ENCODE measurements at regions not wholly inside any gene's neighbourhood (a gene's known extent, or its start where the extent isn't known, plus 50 kb on each side); places are given as distances from the start of the nearest gene placed in this dataset.
"Not testable (repeated sequence)": the region's sequence is repeated elsewhere in the genome, so short reads cannot be mapped to it uniquely, and the experiment has no call there.

GRCh38 chr10:29229258-29229705 lies 59.6 kb upstream of the LYZL1 start:
- no peak for TF ChIP-seq CTCF (IDR thresholded peaks at IDR 0.05; ENCODE audit: low read depth, low read length)
- no peak overlapping the region for H3K4me3 ChIP-seq (ENCODE audit: low read depth, low read length)
- no peaks in the 10 kb centered on the region for H3K36me3 ChIP-seq
- no peaks in the 10 kb centered on the region for H3K9me3 ChIP-seq (ENCODE audit: severe bottlenecking)
- no peak overlapping the region for H3K27ac ChIP-seq
- no peak for DNase-seq
- no peaks in the 10 kb centered on the region for H3K27me3 ChIP-seq (ENCODE audit: insufficient read depth, low read depth, severe bottlenecking)

DNA sequence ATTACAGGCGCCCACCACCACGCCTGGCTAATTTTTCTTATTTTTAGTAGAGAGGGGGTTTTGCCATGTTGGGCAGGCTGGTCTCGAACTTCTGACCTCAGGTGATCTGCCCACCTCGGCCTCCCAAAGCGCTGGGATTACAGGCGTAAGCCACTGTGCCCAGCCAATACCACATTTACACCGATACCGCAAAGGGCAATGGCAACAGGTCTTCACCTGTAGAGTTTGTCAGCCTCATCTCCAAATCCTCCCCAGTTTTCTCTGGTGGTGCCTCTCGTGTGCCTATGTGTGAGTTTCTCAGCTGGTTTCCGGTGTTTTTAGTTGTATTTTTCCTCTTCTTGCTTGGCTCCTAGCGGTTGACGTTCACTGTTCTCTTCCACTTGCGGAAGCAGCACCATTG lies 52.0 kb upstream of the LYZL1 start:
- H3K9me3 ChIP-seq (ENCODE audit: severe bottlenecking); H3K36me3 ChIP-seq; H3K27me3 ChIP-seq (ENCODE audit: insufficient read depth, low read depth, severe bottlenecking); DNase-seq; H3K27ac ChIP-seq; H3K4me3 ChIP-seq (ENCODE audit: low read depth, low read length): not testable (repeated sequence)

DNA sequence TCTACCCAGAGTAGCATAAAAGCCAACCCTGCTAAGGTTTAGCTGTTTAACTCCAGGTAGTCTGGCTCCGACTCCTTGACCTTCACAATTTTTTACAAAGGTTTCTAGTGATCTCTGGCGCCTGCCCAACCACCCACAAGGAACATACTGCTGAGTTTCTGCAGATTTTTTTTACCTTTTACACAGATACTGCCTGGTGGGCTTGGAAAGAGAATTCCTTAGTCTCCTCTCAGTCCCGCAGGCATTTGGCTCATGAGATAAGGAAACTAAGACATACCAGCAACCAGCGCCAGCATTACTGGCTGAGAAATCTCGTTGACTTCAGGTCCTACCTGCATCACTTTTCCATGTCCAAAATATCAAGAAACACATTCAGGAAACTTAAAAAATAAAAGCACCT lies 51.1 kb upstream of the LYZL1 start:
- no peak overlapping the region for H3K4me3 ChIP-seq (ENCODE audit: low read depth, low read length)
- no peaks in the 10 kb centered on the region for H3K36me3 ChIP-seq
- no peaks in the 10 kb centered on the region for H3K9me3 ChIP-seq (ENCODE audit: severe bottlenecking)
- H3K27ac ChIP-seq: no peak overlapping the region
- no peak for DNase-seq
- no peak for TF ChIP-seq CTCF (IDR thresholded peaks at IDR 0.05; ENCODE audit: low read depth, low read length)
- no peaks in the 10 kb centered on the region for H3K27me3 ChIP-seq (ENCODE audit: insufficient read depth, low read depth, severe bottlenecking)

GRCh38 chr10:29238523-29239135 lies 50.2 kb upstream of the LYZL1 start:
- Histone ChIP-seq H3K9me3 (ENCODE audit: severe bottlenecking) (no peaks in the 10 kb centered on the region), H3K4me3 (ENCODE audit: low read depth, low read length) (no peak overlapping the region), H3K36me3 (no peaks in the 10 kb centered on the region), H3K27ac (no peak overlapping the region), H3K27me3 (ENCODE audit: insufficient read depth, low read depth, severe bottlenecking) (no peaks in the 10 kb centered on the region)
- TF ChIP-seq CTCF (IDR thresholded peaks at IDR 0.05; ENCODE audit: low read depth, low read length): no peak
- no peak for DNase-seq

Measured in WERI-Rb-1 (cell line).